NCI-H128 (cell line): ENCODE measurements at regions not wholly inside any gene's neighbourhood (a gene's known extent, or its start where the extent isn't known, plus 50 kb on each side); places are given as distances from the start of the nearest gene placed in this dataset.

Experiments used
- DNase-seq: peaks from one replicate; lab custom pipeline; 2025; ENCODE audit not compliant: unreplicated experiment; lab: John Stamatoyannopoulos, UW

- DNase-seq = no peak
These were observed 93.0 kb upstream of the DUSP10 start for GRCh38 chr1:221834698-221835513.

GRCh38 chr1:221832617-221833016, 90.7 kb upstream of the DUSP10 start:
- no peak for DNase-seq

- no peak for DNase-seq
These were observed 90.3 kb upstream of the DUSP10 start for GRCh38 chr1:221832151-221832550.

GRCh38 chr1:221829327-221830015, 87.6 kb upstream of the DUSP10 start:
- no peak for DNase-seq

GRCh38 chr1:221827307-221827642, 85.4 kb upstream of the DUSP10 start:
- no peak for DNase-seq

- no peak for DNase-seq
These were observed 83.0 kb upstream of the DUSP10 start for GRCh38 chr1:221824909-221825308.

GRCh38 chr1:221824025-221824424, 82.1 kb upstream of the DUSP10 start:
- DNase-seq = no peak

GRCh38 chr1:221823561-221823960, 81.7 kb upstream of the DUSP10 start:
- no peak for DNase-seq

GRCh38 chr1:221823149-221823548, 81.3 kb upstream of the DUSP10 start:
- no peak for DNase-seq

- no peak for DNase-seq
These were observed 80.7 kb upstream of the DUSP10 start for GRCh38 chr1:221822591-221822990.

GRCh38 chr1:221816899-221817298, 75.0 kb upstream of the DUSP10 start:
- DNase-seq = no peak

- DNase-seq = no peak
These were observed 73.8 kb upstream of the DUSP10 start for GRCh38 chr1:221815660-221816059.

GRCh38 chr1:221813887-221814286, 72.0 kb upstream of the DUSP10 start:
- DNase-seq = no peak

- no peak for DNase-seq
These were observed 71.2 kb upstream of the DUSP10 start for GRCh38 chr1:221812905-221813597.

GRCh38 chr1:221812088-221812752, 70.3 kb upstream of the DUSP10 start:
- no peak for DNase-seq

- DNase-seq = no peak
These were observed 68.5 kb upstream of the DUSP10 start for GRCh38 chr1:221810406-221810805.

GRCh38 chr1:221809091-221810029, 67.5 kb upstream of the DUSP10 start:
- no peak for DNase-seq

- DNase-seq = no peak
These were observed 65.1 kb upstream of the DUSP10 start for GRCh38 chr1:221806984-221807383.

GRCh38 chr1:221806236-221806635, 64.3 kb upstream of the DUSP10 start:
- DNase-seq = no peak

- no peak for DNase-seq
These were observed 63.2 kb upstream of the DUSP10 start for GRCh38 chr1:221805121-221805520.
